B cell (primary cell): ENCODE measurements at regions not wholly inside any gene's neighbourhood (a gene's known extent, or its start where the extent isn't known, plus 50 kb on each side); places are given as distances from the start of the nearest gene placed in this dataset.

ENCODE experiments used
- CTCF ChIP-seq: fragments of 200-600 bp; IDR thresholded peaks from one replicate; pipeline ENCODE4 v1.8.0; 2022; ENCODE audit warnings: antibody characterized with exemption, mild to moderate bottlenecking
- EZH2 ChIP-seq: IDR thresholded peaks from 2 replicates; pipeline ENCODE4 v1.6.1; 2012; ENCODE audit warnings: borderline replicate concordance, low read depth, mild to moderate bottlenecking, moderate library complexity, low read length; ENCODE audit not compliant: insufficient read depth, poor library complexity, severe bottlenecking

GRCh38 chr12:72178244-72178643, 93.9 kb upstream of the TRHDE start:
- TF ChIP-seq CTCF (no peak), EZH2 (no peak)
